MG63 (cell line): ENCODE measurements at regions not wholly inside any gene's neighbourhood (a gene's known extent, or its start where the extent isn't known, plus 50 kb on each side); places are given as distances from the start of the nearest gene placed in this dataset.

ENCODE experiments used
- DNase-seq: peaks from one replicate; pipeline ENCODE4 v3.0.0-alpha.2; 2020
- H3K27me3 ChIP-seq: fragments of 250-450 bp; sonication (Bioruptor Pico); 2 replicates; pipeline ENCODE4 v1.5.1; 2020; ENCODE audit warnings: mild to moderate bottlenecking, moderate library complexity
- H3K36me3 ChIP-seq: fragments of 250-450 bp; sonication (Bioruptor Pico); 2 replicates; pipeline ENCODE4 v1.5.1; 2020; ENCODE audit warnings: mild to moderate bottlenecking, moderate library complexity
- H3K4me3 ChIP-seq: fragments of 250-450 bp; sonication (Bioruptor Pico); 2 replicates; pipeline ENCODE4 v1.5.1; 2020; ENCODE audit warnings: mild to moderate bottlenecking, moderate library complexity
- H3K9me3 ChIP-seq: fragments of 250-450 bp; sonication (Bioruptor Pico); 2 replicates; pipeline ENCODE4 v1.5.1; 2020; ENCODE audit warnings: mild to moderate bottlenecking, moderate library complexity

DNA sequence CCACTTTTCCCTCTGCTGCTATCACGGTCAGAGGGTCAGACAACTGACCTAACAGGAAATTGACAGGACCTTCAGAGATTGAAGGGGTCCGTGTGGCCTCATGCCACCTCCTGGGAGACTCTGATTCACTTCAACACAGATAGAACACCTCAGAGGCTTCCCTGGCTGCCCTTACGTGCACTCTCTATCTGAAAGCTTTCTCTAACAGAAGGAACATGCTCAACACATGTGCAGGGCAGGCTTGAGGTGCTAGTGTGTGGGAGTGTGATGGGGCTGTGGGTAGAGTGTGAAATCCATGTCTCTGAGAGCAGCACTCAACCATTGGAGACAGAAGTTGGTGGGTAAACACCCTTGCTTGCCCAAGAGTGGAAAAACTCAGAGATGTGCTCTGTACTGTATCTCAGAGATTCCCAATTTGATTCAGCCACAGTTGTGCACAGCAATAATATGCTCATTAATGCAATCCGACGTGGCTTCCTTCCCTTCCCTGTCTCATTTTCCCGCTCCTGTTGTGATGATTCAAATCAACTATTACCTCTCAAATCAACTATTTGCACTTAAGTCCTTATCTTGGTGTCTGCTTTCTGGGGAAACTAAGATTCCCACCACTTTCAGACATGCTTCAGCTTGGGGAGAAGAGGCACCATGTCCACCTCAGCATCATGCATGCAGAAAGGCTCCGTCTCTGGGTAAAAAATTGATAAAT, 62.0 kb upstream of the MAGEB2 start:
- Histone ChIP-seq H3K9me3 (no peaks in the 10 kb centered on the region), H3K4me3 (no peak overlapping the region), H3K36me3 (no peaks in the 10 kb centered on the region), H3K27me3 (no peaks in the 10 kb centered on the region)
- DNase-seq: no peak

DNA sequence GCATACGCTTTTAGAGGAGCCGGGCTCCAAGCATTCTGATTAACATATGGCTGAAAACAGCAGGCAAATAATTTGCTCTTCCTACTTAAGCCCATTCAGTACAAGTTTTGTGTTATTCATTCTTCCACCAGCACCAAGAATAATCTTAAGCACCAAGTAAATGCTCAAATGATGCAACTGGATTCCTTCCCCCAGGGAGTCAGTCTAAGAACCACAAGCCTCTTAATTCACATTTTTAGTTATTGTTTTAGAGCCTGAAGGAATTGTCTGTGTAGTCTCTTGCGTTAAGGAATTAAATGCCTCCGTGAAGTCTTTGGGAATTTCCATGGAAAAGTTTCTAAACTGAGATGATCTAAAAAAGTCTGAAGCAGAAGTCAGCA, 61.5 kb upstream of the MAGEB2 start:
- H3K36me3 ChIP-seq: no peaks in the 10 kb centered on the region
- H3K27me3 ChIP-seq: no peaks in the 10 kb centered on the region
- H3K9me3 ChIP-seq: no peaks in the 10 kb centered on the region
- DNase-seq: no peak
- H3K4me3 ChIP-seq: no peak overlapping the region

DNA sequence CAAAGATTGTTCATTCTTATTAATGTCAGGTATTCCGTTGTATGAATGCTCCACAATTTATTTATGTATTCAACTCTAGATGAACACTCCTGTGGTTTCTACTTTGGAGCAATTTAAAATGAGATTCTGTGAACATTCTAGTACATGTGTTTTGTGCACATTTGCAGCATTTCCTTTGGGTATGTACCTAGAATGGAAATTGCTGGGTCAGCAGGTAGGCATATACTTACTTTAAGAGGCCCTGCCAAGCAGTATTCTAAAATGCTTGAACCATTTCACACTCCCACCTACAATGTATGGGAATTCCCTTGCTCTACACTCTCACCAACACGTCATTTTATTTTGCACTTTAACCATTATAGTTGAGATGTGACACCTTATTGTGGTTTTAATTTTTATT, 59.4 kb upstream of the MAGEB2 start:
- Histone ChIP-seq H3K9me3 (no peaks in the 10 kb centered on the region), H3K27me3 (no peaks in the 10 kb centered on the region), H3K4me3 (no peak overlapping the region), H3K36me3 (no peaks in the 10 kb centered on the region)
- no peak for DNase-seq

DNA sequence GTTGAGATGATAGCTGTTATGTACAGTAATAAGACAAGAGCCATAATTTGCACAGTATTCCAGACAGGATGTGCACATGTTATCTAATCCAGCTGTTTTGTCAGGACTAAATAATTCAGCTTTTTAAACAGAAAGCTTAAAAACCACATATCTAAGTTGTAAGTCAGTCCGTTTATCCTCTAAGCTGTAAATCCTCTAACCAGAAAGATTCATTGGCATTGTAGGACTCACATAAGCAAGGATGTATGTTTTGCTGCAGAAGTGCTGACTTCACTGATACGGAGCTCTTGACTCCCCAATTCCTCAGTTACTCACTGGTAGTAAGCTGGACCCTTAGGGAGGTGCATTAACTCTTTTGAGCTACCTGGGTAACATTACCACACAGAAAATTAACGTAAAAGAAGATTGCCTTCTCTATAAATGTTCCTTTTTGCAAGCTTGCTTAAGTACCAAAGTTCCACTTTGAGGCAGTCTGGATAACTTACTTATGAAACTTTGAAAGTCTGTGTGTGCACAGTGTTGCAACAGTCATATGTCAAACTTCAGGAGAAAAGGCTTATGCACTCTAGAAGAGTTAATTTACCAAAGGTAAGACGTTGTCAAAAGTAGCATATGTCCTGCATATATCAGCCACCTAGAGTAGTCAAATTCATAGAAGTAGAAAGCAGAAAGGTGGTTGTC, 58.3 kb upstream of the MAGEB2 start:
- no peaks in the 10 kb centered on the region for H3K9me3 ChIP-seq
- DNase-seq: no peak
- H3K36me3 ChIP-seq: no peaks in the 10 kb centered on the region
- no peak overlapping the region for H3K4me3 ChIP-seq
- no peaks in the 10 kb centered on the region for H3K27me3 ChIP-seq

DNA sequence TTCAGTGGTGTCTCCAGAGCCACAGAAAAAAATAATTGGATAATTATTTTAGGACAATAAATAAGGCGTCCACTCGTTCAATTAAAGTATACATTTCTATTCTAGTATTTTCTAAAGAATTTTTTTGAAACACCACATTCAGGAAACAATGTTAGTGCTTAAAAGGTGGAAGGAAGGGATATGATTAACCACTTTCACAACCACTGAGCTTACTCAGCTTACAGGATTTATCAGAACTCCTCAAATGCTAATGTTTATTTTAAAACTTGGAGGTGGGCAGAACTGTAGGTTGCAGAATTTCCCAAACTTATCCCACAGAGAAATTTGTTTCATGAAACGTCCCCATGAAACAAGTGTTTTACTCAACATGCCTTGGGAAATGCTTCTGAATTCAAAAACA, 54.3 kb upstream of the MAGEB2 start:
- Histone ChIP-seq H3K4me3 (no peak overlapping the region), H3K36me3 (no peaks in the 10 kb centered on the region), H3K27me3 (no peaks in the 10 kb centered on the region), H3K9me3 (no peaks in the 10 kb centered on the region)
- no peak for DNase-seq
